ENCODE measurements at regions not wholly inside any gene's neighbourhood (a gene's known extent, or its start where the extent isn't known, plus 50 kb on each side); places are given as distances from the start of the nearest gene placed in this dataset.

GRCh38 chrX:8003147-8003883 is 76.1 kb upstream of the PNPLA4 start:
- TF ChIP-seq CTCF (conservative IDR thresholded peaks at IDR 0.05; ENCODE audit: low read depth, low read length) (no peak), EZH2 (IDR thresholded peaks at IDR 0.05; ENCODE audit: borderline replicate concordance, low read depth, low read length, poor library complexity, severe bottlenecking) (no peak)
- POLR2A ChIA-PET (ENCODE audit: low non-redundant PET), result no interaction called here

GRCh38 chrX:7996851-7997250 is 69.6 kb upstream of the PNPLA4 start:
- intact Hi-C loops (cut with micrococcal nuclease; ENCODE audit: unreplicated experiment), result loop anchor here (1.0 kb wide), 1 partner anchor 742 kb away; no protein-coding TSS in a partner anchor
- no TSS peak for BruUV-seq (replicated peaks)
- Histone ChIP-seq H3K27me3 (replicated peaks; ENCODE audit: insufficient read depth, low read depth, low read length, poor library complexity) (no peaks in the 10 kb centered on the region), H3K36me3 (ENCODE audit: insufficient read depth, low read length, poor library complexity, severe bottlenecking) (no peaks in the 10 kb centered on the region), H3K4me1 (ENCODE audit: insufficient read depth, low read length, poor library complexity, severe bottlenecking) (no peaks in the 10 kb centered on the region), H3K27ac (ENCODE audit: low read depth, low read length, poor library complexity, severe bottlenecking) (no peak overlapping the region), H3K4me3 (ENCODE audit: low read depth, low read length, poor library complexity, severe bottlenecking) (no peak overlapping the region), H3K9me3 (ENCODE audit: low read depth, low read length, poor library complexity, severe bottlenecking) (no peaks in the 10 kb centered on the region)
- POLR2A ChIA-PET (ENCODE audit: low non-redundant PET), result no interaction called here
- CTCF ChIA-PET, result no interaction called here
- DNase-seq (ENCODE audit: low spot score), result no peak
- TF ChIP-seq EZH2 (IDR thresholded peaks at IDR 0.05; ENCODE audit: borderline replicate concordance, low read depth, low read length, poor library complexity, severe bottlenecking) (no peak), CTCF (conservative IDR thresholded peaks at IDR 0.05; ENCODE audit: low read depth, low read length) (no peak)

More at GRCh38 chrX:8003147-8003883, 76.1 kb upstream of the PNPLA4 start:
- H3K4me3 ChIP-seq (ENCODE audit: low read depth, low read length, poor library complexity, severe bottlenecking), result no peak overlapping the region
- no peaks in the 10 kb centered on the region for H3K9me3 ChIP-seq (ENCODE audit: low read depth, low read length, poor library complexity, severe bottlenecking)
- no peaks in the 10 kb centered on the region for H3K4me1 ChIP-seq (ENCODE audit: insufficient read depth, low read length, poor library complexity, severe bottlenecking)
- CTCF ChIA-PET, result no interaction called here
- H3K36me3 ChIP-seq (ENCODE audit: insufficient read depth, low read length, poor library complexity, severe bottlenecking), result no peaks in the 10 kb centered on the region
- intact Hi-C loops (cut with micrococcal nuclease; ENCODE audit: unreplicated experiment), result no loop called here
- no peak for DNase-seq (ENCODE audit: low spot score)
- H3K27ac ChIP-seq (ENCODE audit: low read depth, low read length, poor library complexity, severe bottlenecking), result no peak overlapping the region
- H3K27me3 ChIP-seq (replicated peaks; ENCODE audit: insufficient read depth, low read depth, low read length, poor library complexity), result no peaks in the 10 kb centered on the region
- BruUV-seq (replicated peaks), result no TSS peak

- Histone ChIP-seq H3K9me3 (ENCODE audit: low read depth, low read length, poor library complexity, severe bottlenecking) (no peaks in the 10 kb centered on the region), H3K4me1 (ENCODE audit: insufficient read depth, low read length, poor library complexity, severe bottlenecking) (no peaks in the 10 kb centered on the region), H3K36me3 (ENCODE audit: insufficient read depth, low read length, poor library complexity, severe bottlenecking) (no peaks in the 10 kb centered on the region), H3K4me3 (ENCODE audit: low read depth, low read length, poor library complexity, severe bottlenecking) (no peak overlapping the region), H3K27me3 (replicated peaks; ENCODE audit: insufficient read depth, low read depth, low read length, poor library complexity) (no peaks in the 10 kb centered on the region), H3K27ac (ENCODE audit: low read depth, low read length, poor library complexity, severe bottlenecking) (no peak overlapping the region)
- POLR2A ChIA-PET (ENCODE audit: low non-redundant PET), result no interaction called here
- peak; percentile 50 for DNase-seq (ENCODE audit: low spot score)
- no peak for TF ChIP-seq EZH2 (IDR thresholded peaks at IDR 0.05; ENCODE audit: borderline replicate concordance, low read depth, low read length, poor library complexity, severe bottlenecking)
- peak; percentile 71 for TF ChIP-seq CTCF (conservative IDR thresholded peaks at IDR 0.05; ENCODE audit: low read depth, low read length)
- CTCF ChIA-PET, result no interaction called here
- intact Hi-C loops (cut with micrococcal nuclease; ENCODE audit: unreplicated experiment), result loop anchor here (1.0 kb wide), 1 partner anchor 743 kb away; no protein-coding TSS in a partner anchor
- BruUV-seq (replicated peaks), result no TSS peak
These were observed 69.2 kb upstream of the PNPLA4 start for GRCh38 chrX:7996414-7996813.
